Lower lobe of right lung (tissue), 2 donors: ENCODE measurements at regions not wholly inside any gene's neighbourhood (a gene's known extent, or its start where the extent isn't known, plus 50 kb on each side); places are given as distances from the start of the nearest gene placed in this dataset.

Experiments
- ATAC-seq, 2 donors: fragments of 200-7000 bp; cut with Tn5 transposase; one replicate each; pipeline ENCODE4 v1.9.1; 2020 to 2022; ENCODE audit warnings: mild to moderate bottlenecking in 2 of 2, moderate library complexity in 2 of 2
- DNase-seq: peaks from one replicate; pipeline ENCODE4 v3.0.0-alpha.2; 2020
- H3K27ac ChIP-seq: fragments of 200-600 bp; one replicate; pipeline ENCODE4 v1.8.0; 2022
- H3K27me3 ChIP-seq: fragments of 200-600 bp; one replicate; pipeline ENCODE4 v1.8.0; 2022; ENCODE audit warnings: low read depth
- H3K36me3 ChIP-seq: fragments of 200-600 bp; one replicate; pipeline ENCODE4 v1.8.0; 2022; ENCODE audit warnings: mild to moderate bottlenecking
- H3K4me1 ChIP-seq: fragments of 200-600 bp; one replicate; pipeline ENCODE4 v1.8.0; 2022
- H3K4me3 ChIP-seq: fragments of 200-600 bp; one replicate; pipeline ENCODE4 v1.8.0; 2022; ENCODE audit warnings: mild to moderate bottlenecking
- H3K9me3 ChIP-seq: fragments of 200-600 bp; one replicate; pipeline ENCODE4 v1.8.0; 2022
- CTCF ChIP-seq: fragments of 200-600 bp; IDR thresholded peaks from one replicate; pipeline ENCODE4 v1.8.0; 2022; ENCODE audit warnings: antibody characterized with exemption, mild to moderate bottlenecking
- intact Hi-C: fragments of 100-400 bp; cut with DNase I; formaldehyde crosslinking; loops from one replicate; pipeline ENCODE4 v1.11.0; 2022
- donor health status: DM: no; HTN: yes; CAD: no; lungs with severe emphysema.

GRCh38 chr13:29706923-29707322 is 111.4 kb upstream of the SLC7A1 start:
- no peak for TF ChIP-seq CTCF
- H3K36me3 ChIP-seq = no peaks in the 10 kb centered on the region
- ATAC-seq (no peak), DNase-seq (no peak)
- no peaks in the 10 kb centered on the region for H3K4me1 ChIP-seq
- intact Hi-C loops = no loop called here
- no peak overlapping the region for H3K27ac ChIP-seq
- no peak overlapping the region for H3K4me3 ChIP-seq
- H3K27me3 ChIP-seq = no peaks in the 10 kb centered on the region
- no peaks in the 10 kb centered on the region for H3K9me3 ChIP-seq

GRCh38 chr13:29704648-29705047 is 109.2 kb upstream of the SLC7A1 start:
- ATAC-seq = no peak
- DNase-seq = no peak
- Histone ChIP-seq H3K9me3 (no peaks in the 10 kb centered on the region), H3K27me3 (no peaks in the 10 kb centered on the region), H3K4me3 (no peak overlapping the region), H3K36me3 (no peaks in the 10 kb centered on the region), H3K27ac (no peak overlapping the region), H3K4me1 (no peaks in the 10 kb centered on the region)
- TF ChIP-seq CTCF = no peak
- intact Hi-C loops = no loop called here

- no peak overlapping the region for H3K4me3 ChIP-seq
- no peak for DNase-seq
- ATAC-seq = no peak
- H3K9me3 ChIP-seq = no peaks in the 10 kb centered on the region
- no peak for TF ChIP-seq CTCF
- H3K36me3 ChIP-seq = no peaks in the 10 kb centered on the region
- intact Hi-C loops = no loop called here
- no peaks in the 10 kb centered on the region for H3K27me3 ChIP-seq
- no peaks in the 10 kb centered on the region for H3K4me1 ChIP-seq
- no peak overlapping the region for H3K27ac ChIP-seq
These were observed 107.9 kb upstream of the SLC7A1 start for GRCh38 chr13:29703421-29703820.

GRCh38 chr13:29702912-29703351 is 107.4 kb upstream of the SLC7A1 start:
- no peaks in the 10 kb centered on the region for H3K27me3 ChIP-seq
- intact Hi-C loops = no loop called here
- ATAC-seq (no peak), DNase-seq (no peak)
- no peak for TF ChIP-seq CTCF
- H3K36me3 ChIP-seq = no peaks in the 10 kb centered on the region
- H3K4me3 ChIP-seq = no peak overlapping the region
- no peaks in the 10 kb centered on the region for H3K4me1 ChIP-seq
- H3K9me3 ChIP-seq = no peaks in the 10 kb centered on the region
- H3K27ac ChIP-seq = no peak overlapping the region

- no peaks in the 10 kb centered on the region for H3K27me3 ChIP-seq
- DNase-seq (no peak), ATAC-seq (no peak)
- no peaks in the 10 kb centered on the region for H3K9me3 ChIP-seq
- no peak for TF ChIP-seq CTCF
- H3K4me3 ChIP-seq = no peak overlapping the region
- no peak overlapping the region for H3K27ac ChIP-seq
- no peaks in the 10 kb centered on the region for H3K4me1 ChIP-seq
- H3K36me3 ChIP-seq = no peaks in the 10 kb centered on the region
- intact Hi-C loops = no loop called here
These were observed 102.6 kb upstream of the SLC7A1 start for GRCh38 chr13:29698106-29698505.

- Histone ChIP-seq H3K36me3 (no peaks in the 10 kb centered on the region), H3K27me3 (no peaks in the 10 kb centered on the region), H3K4me1 (no peaks in the 10 kb centered on the region), H3K4me3 (no peak overlapping the region), H3K9me3 (no peaks in the 10 kb centered on the region), H3K27ac (no peak overlapping the region)
- no peak for TF ChIP-seq CTCF
- no peak for ATAC-seq
- no peak for DNase-seq
- intact Hi-C loops = no loop called here
These were observed 101.1 kb upstream of the SLC7A1 start for GRCh38 chr13:29696606-29697005.
